GM12878 (cell line): ENCODE measurements at regions not wholly inside any gene's neighbourhood (a gene's known extent, or its start where the extent isn't known, plus 50 kb on each side); places are given as distances from the start of the nearest gene placed in this dataset.

Experiments used
- ATAC-seq: fragments of 200-7000 bp; cut with Tn5 transposase; 3 replicates; pipeline ENCODE4 v1.9.1; 2020; ENCODE audit warnings: mild to moderate bottlenecking, moderate library complexity
- BruUV-seq: library from RNA; stranded (reverse); fragments of 400-500 nt; replicated peaks from 2 replicates; lab custom pipeline; 2021; lab: Mats Ljungman, UMichigan
- CTCF ChIA-PET: fragments of 300-600 bp; sonication (Branson Sonifier 250); formaldehyde crosslinking; extraction: SDS; loops from one replicate; lab custom pipeline; 2021; ENCODE audit warnings: inconsistent platforms; lab: Yijun Ruan, JAX
- POLR2A ChIA-PET: fragments of 350-600 bp; formaldehyde crosslinking; extraction: SDS; loops from one replicate; lab custom pipeline; 2021; ENCODE audit warnings: inconsistent platforms; lab: Charles Lee
- RAD21 ChIA-PET: fragments of 300-600 bp; sonication (Branson Sonifier 250); formaldehyde crosslinking; loops from one replicate; lab custom pipeline; 2023; ENCODE audit warnings: antibody characterized with exemption; ENCODE audit not compliant: unreplicated experiment; lab: Charles Lee
- SMC1A ChIA-PET: fragments of 300-600 bp; sonication (Branson Sonifier 250); formaldehyde crosslinking; loops from one replicate; lab custom pipeline; 2023; ENCODE audit not compliant: unreplicated experiment, uncharacterized antibody; lab: Charles Lee
- DNase-seq: peaks from one replicate; pipeline ENCODE4 v3.0.0-alpha.2; 2011; ENCODE audit warnings: low read depth, low spot score
- FAIRE-seq: peaks from 3 replicates; lab custom pipeline; 2011; peaks lifted over from hg19 to GRCh38; lab: Jason Lieb, UNC
- H2AFZ ChIP-seq: 2 replicates; pipeline ENCODE4 v1.6.0; 2011; ENCODE audit warnings: low read depth, low read length, control low read depth; ENCODE audit not compliant: control insufficient read depth
- H3K27ac ChIP-seq: 2 replicates; pipeline ENCODE4 v1.5.1; 2011; ENCODE audit warnings: control low read depth; ENCODE audit not compliant: control insufficient read depth, insufficient read depth
- H3K27me3 ChIP-seq, 2 experiments: replicated peaks in 1 of 2; 2 replicates each; pipeline versions ENCODE4 v1.6.0 to v1.6.1; 2011; ENCODE audit warnings: low read length in 1 of 2; ENCODE audit not compliant: control insufficient read depth in 2 of 2, insufficient read depth in 2 of 2
- H3K36me3 ChIP-seq, 2 experiments: 2 replicates each; pipeline ENCODE4 v1.5.1; 2011; ENCODE audit warnings: low read length in 1 of 2; ENCODE audit not compliant: control insufficient read depth in 2 of 2, insufficient read depth in 2 of 2
- H3K4me1 ChIP-seq: 2 replicates; pipeline ENCODE4 v1.6.1; 2011; ENCODE audit warnings: mild to moderate bottlenecking, low read length, moderate library complexity, mixed read lengths; ENCODE audit not compliant: control insufficient read depth, insufficient read depth
- H3K4me2 ChIP-seq: 2 replicates; pipeline ENCODE4 v1.6.0; 2011; ENCODE audit warnings: control low read depth; ENCODE audit not compliant: control insufficient read depth, insufficient read depth
- H3K4me3 ChIP-seq: fragments of 200-600 bp; sonication (generic); 2 replicates; pipeline ENCODE4 v1.5.1; 2016
- H3K79me2 ChIP-seq: 2 replicates; pipeline ENCODE4 v1.6.0; 2011; ENCODE audit warnings: low read length; ENCODE audit not compliant: control insufficient read depth, insufficient read depth
- H3K9ac ChIP-seq: 2 replicates; pipeline ENCODE4 v1.8.0; 2011; ENCODE audit warnings: low read length, control low read depth, mixed read lengths; ENCODE audit not compliant: control insufficient read depth, insufficient read depth
- H3K9me3 ChIP-seq: replicated peaks from 3 replicates; pipeline ENCODE4 v1.5.1; 2011; ENCODE audit warnings: mild to moderate bottlenecking, low read length; ENCODE audit not compliant: control insufficient read depth, insufficient read depth
- H4K20me1 ChIP-seq: 2 replicates; pipeline ENCODE4 v1.6.0; 2011; ENCODE audit not compliant: control insufficient read depth, insufficient read depth
- BHLHE40 ChIP-seq, 2 experiments: fragments of 450-650 bp in 1 of 2; IDR thresholded peaks; 2 replicates each; pipeline ENCODE4 v1.6.1; 2011 to 2017; ENCODE audit warnings: low read depth in 2 of 2, borderline replicate concordance in 1 of 2, improper control_type of control experiment in 1 of 2, low read length in 1 of 2, mild to moderate bottlenecking in 1 of 2
- MEF2B ChIP-seq: fragments of 450-650 bp; IDR thresholded peaks from 2 replicates; pipeline ENCODE4 v1.6.1; 2018; ENCODE audit warnings: mild to moderate bottlenecking, moderate library complexity; ENCODE audit not compliant: partially characterized antibody, poor library complexity, severe bottlenecking
- MYB ChIP-seq: fragments of 150-350 bp; IDR thresholded peaks from 2 replicates; pipeline ENCODE4 v1.6.1; 2014; ENCODE audit warnings: mild to moderate bottlenecking, low read depth, low read length, borderline replicate concordance
- NFYA ChIP-seq: IDR thresholded peaks from 2 replicates; pipeline ENCODE4 v1.6.1; 2011; ENCODE audit warnings: low read depth, mild to moderate bottlenecking, low read length, improper control_type of control experiment, borderline replicate concordance
- RCOR1 ChIP-seq: conservative IDR thresholded peaks from 2 replicates; pipeline ENCODE4 v1.6.1; 2012; ENCODE audit warnings: low read depth, low read length, improper control_type of control experiment
- SIX5 ChIP-seq: IDR thresholded peaks from 2 replicates; pipeline ENCODE4 v1.6.1; 2011; ENCODE audit warnings: mild to moderate bottlenecking, low read depth, low read length, moderate library complexity; ENCODE audit not compliant: severe bottlenecking
- SUZ12 ChIP-seq: fragments of 200-600 bp; sonication (generic); IDR thresholded peaks from one replicate; pipeline ENCODE4 v1.6.1; 2018; ENCODE audit warnings: antibody characterized with exemption, mild to moderate bottlenecking; ENCODE audit not compliant: unreplicated experiment
- TCF12 ChIP-seq: IDR thresholded peaks from 2 replicates; pipeline ENCODE4 v1.6.1; 2011; ENCODE audit warnings: low read depth, mild to moderate bottlenecking, low read length
- ZNF274 ChIP-seq: IDR thresholded peaks from one replicate; pipeline ENCODE4 v1.8.0; 2011; ENCODE audit not compliant: insufficient read length, insufficient read depth
- WGBS: methylation state at CpG from one replicate; pipeline ENCODE4 v1.1.6; 2016; ENCODE audit warnings: low lambda C conversion rate; ENCODE audit not compliant: insufficient replicate concordance, insufficient coverage; ENCODE audit errors: missing lambda C conversion rate; 5-methylcytosine and 5-hydroxymethylcytosine counted together
- in situ Hi-C: fragments of 300-500 bp; cut with MboI; formaldehyde crosslinking; loops from 9 replicates; pipeline ENCODE4 v1.14.3; 2018; ENCODE audit warnings: mixed read lengths
- intact Hi-C: fragments of 100-400 bp; cut with micrococcal nuclease; formaldehyde crosslinking; loops from one replicate; pipeline ENCODE4 v1.14.2; 2022; ENCODE audit not compliant: unreplicated experiment
- TF ChIP-seq, protein P1 (sequence below): fragments of 450-650 bp; IDR thresholded peaks from 2 replicates; pipeline ENCODE4 v1.6.1; 2017; ENCODE audit warnings: mild to moderate bottlenecking
- TF ChIP-seq, protein P2 (sequence below): fragments of 450-650 bp; IDR thresholded peaks from 2 replicates; pipeline ENCODE4 v1.6.1; 2017; ENCODE audit warnings: mild to moderate bottlenecking, low read depth, inconsistent platforms; ENCODE audit not compliant: poor library complexity, severe bottlenecking
- TF ChIP-seq, protein P3 (sequence below): IDR thresholded peaks from 2 replicates; pipeline ENCODE4 v1.6.1; 2012; ENCODE audit warnings: low read depth, low read length, improper control_type of control experiment

DNA sequence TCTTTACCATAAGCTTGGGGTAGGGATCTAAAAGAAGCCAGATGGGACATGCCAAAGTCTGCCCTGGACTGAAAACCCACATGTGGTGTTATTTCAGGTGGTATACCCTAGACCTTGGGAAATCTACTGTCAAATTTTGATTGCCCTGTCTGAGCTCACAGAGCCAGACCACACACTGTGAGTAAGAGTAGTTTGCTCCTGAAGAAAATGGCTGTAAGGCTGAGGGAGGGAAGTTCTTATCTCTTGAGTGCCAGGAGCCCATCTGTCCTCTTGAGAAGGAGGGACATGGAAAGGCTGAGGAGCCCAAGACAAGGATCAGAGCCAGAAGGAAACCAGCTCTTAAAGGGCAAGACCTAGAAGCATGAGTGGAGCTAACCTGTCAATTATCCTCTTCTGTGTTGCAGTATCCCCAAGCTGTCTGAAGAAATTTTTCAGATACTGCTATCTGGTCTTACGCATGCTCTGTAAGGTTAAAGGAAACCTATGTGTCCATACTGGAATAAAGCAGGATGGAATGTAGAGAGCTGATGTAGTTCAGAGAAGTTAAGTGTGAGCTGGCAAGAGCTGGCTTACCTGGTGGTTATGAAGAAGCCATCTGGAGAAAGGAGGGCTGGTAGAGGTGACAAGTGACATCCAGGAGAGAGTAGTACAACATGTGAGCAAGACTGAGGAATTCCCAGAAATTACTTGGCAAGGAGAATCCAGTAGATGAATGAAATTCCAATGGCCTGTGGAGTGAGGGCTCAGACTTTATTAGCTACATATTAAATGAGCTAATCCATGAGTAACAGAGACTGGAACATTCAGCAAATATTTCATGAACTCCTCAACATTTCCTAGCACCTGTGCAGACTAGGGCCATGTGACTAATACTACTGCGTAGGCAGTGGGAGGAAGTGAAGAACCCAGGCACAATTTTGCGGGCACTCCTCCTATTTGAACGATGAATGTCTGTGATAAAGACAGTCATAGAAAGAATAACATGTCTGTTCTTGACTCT is 389.1 kb upstream of the KIF2A start:
- FAIRE-seq (no peak), DNase-seq (no peak), ATAC-seq (no peak)
- H3K4me3 ChIP-seq: no peak overlapping the region
- BruUV-seq: no TSS peak
- no peak overlapping the region for H3K4me2 ChIP-seq
- POLR2A ChIA-PET: no interaction called here
- H2AFZ ChIP-seq: no peak overlapping the region
- RAD21 ChIA-PET: interaction anchor here (1.3 kb wide), 1 partner anchor 148 kb away, joined by 4 read pairs; no protein-coding TSS in a partner anchor
- H3K9me3 ChIP-seq: no peaks in the 10 kb centered on the region
- CTCF ChIA-PET: interaction anchor here (1.4 kb wide), 1 partner anchor 148 kb away, joined by 3 read pairs; no protein-coding TSS in a partner anchor
- 67% methylated on average over 4 of the region's 4 CpGs for WGBS
- intact Hi-C loops: no loop called here
- H3K36me3 ChIP-seq: no peaks in the 10 kb centered on the region
- H3K27ac ChIP-seq: no peak overlapping the region
- H3K79me2 ChIP-seq: no peaks in the 10 kb centered on the region
- no peaks in the 10 kb centered on the region for H3K4me1 ChIP-seq
- in situ Hi-C loops: no loop called here
- no peaks in the 10 kb centered on the region for H4K20me1 ChIP-seq
- H3K9ac ChIP-seq: no peak overlapping the region
- SMC1A ChIA-PET: no interaction called here
- H3K27me3 ChIP-seq: no peaks in the 10 kb centered on the region; a peak in 1 of 4 replicates
- TF ChIP-seq, protein P1, sequence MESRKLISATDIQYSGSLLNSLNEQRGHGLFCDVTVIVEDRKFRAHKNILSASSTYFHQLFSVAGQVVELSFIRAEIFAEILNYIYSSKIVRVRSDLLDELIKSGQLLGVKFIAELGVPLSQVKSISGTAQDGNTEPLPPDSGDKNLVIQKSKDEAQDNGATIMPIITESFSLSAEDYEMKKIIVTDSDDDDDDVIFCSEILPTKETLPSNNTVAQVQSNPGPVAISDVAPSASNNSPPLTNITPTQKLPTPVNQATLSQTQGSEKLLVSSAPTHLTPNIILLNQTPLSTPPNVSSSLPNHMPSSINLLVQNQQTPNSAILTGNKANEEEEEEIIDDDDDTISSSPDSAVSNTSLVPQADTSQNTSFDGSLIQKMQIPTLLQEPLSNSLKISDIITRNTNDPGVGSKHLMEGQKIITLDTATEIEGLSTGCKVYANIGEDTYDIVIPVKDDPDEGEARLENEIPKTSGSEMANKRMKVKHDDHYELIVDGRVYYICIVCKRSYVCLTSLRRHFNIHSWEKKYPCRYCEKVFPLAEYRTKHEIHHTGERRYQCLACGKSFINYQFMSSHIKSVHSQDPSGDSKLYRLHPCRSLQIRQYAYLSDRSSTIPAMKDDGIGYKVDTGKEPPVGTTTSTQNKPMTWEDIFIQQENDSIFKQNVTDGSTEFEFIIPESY: no peak
- TF ChIP-seq, protein P2, sequence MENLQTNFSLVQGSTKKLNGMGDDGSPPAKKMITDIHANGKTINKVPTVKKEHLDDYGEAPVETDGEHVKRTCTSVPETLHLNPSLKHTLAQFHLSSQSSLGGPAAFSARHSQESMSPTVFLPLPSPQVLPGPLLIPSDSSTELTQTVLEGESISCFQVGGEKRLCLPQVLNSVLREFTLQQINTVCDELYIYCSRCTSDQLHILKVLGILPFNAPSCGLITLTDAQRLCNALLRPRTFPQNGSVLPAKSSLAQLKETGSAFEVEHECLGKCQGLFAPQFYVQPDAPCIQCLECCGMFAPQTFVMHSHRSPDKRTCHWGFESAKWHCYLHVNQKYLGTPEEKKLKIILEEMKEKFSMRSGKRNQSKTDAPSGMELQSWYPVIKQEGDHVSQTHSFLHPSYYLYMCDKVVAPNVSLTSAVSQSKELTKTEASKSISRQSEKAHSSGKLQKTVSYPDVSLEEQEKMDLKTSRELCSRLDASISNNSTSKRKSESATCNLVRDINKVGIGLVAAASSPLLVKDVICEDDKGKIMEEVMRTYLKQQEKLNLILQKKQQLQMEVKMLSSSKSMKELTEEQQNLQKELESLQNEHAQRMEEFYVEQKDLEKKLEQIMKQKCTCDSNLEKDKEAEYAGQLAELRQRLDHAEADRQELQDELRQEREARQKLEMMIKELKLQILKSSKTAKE: no peak
- TF ChIP-seq SUZ12: no peak
- TF ChIP-seq TCF12: no peak
- TF ChIP-seq ZNF274: no peak
- no peak for TF ChIP-seq RCOR1
- TF ChIP-seq MYB: no peak
- TF ChIP-seq, protein P3, sequence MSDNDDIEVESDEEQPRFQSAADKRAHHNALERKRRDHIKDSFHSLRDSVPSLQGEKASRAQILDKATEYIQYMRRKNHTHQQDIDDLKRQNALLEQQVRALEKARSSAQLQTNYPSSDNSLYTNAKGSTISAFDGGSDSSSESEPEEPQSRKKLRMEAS: no peak
- TF ChIP-seq BHLHE40 (IDR thresholded peaks at IDR 0.05; ENCODE audit: borderline replicate concordance in 1 of 2, low read depth in 2 of 2, low read length in 1 of 2): no peak
- no peak for TF ChIP-seq NFYA
- no peak for TF ChIP-seq SIX5
- no peak for TF ChIP-seq MEF2B
